ENCODE measurements at regions not wholly inside any gene's neighbourhood (a gene's known extent, or its start where the extent isn't known, plus 50 kb on each side); places are given as distances from the start of the nearest gene placed in this dataset.
"Not testable (repeated sequence)": the region's sequence is repeated elsewhere in the genome, so short reads cannot be mapped to it uniquely, and the experiment has no call there.

DNA sequence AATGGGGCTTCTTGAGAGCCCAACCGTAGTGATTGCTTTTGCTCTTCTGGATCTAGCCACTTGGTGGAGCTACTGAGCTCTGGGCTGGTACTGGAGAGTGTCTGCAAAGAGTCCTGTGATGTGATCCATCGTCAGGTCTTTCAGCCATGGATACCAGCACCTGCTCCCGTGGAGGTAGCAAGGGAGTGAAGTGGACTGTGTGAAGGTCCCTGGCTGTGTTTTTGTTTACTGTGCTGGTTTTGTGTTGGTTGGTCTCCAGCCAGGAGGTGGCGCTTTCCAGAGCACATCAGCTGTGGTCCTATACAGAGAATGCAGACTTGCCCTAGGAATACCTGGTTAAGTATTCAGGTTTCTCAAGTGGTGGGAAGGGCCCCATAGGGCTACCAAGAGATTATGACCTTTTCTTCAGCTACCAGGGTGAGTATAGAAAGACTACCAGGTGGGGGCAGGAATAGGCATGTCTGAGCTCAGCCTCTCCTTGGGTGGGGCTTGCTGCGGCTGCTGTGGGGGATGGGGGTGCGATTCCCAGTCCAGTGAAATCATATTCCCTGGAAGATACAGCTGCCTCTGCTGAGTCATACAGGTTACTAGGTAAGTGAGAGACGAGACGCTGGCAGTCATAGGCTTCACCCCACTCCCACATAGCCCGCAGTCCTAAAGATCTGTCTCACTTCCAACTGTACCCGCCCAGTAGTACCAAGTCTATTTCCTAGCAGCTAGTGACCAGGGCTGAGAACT is 733.7 kb downstream of the ZNF385D start:
- Histone ChIP-seq H3K27me3 (ENCODE audit: control insufficient read depth, insufficient read depth, low read length) (no peaks in the 10 kb centered on the region), H3K9ac (ENCODE audit: low read depth, low read length) (no peak overlapping the region), H3K9me3 (replicated peaks; ENCODE audit: low read length) (no peaks in the 10 kb centered on the region), H3K36me3 (ENCODE audit: insufficient read depth, low read length) (no peaks in the 10 kb centered on the region), H3K4me2 (ENCODE audit: low read length) (no peak overlapping the region), H3K4me3 (ENCODE audit: low read length) (no peak overlapping the region), H3K4me1 (ENCODE audit: control insufficient read depth, insufficient read depth, low read length) (no peaks in the 10 kb centered on the region)

DNA sequence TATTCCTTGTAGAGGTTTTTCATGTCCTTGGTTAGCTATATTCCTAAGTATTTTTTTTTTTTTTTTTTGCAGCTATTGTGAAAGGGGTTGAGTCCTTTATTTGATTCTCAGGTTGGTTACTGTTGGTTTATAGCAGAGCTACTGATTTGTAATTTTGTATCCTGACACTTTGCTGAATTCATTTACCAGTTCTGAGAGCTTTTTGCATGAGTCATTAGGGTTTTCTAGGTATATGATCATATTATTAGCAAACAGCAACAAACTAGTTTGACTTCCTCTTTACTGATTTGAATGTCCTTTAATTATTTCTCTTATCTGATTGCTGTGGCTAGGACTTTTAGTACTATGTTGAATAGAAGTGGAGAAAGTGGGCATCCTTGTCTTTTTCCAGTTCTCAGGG is 737.4 kb downstream of the ZNF385D start:
- no peaks in the 10 kb centered on the region for H3K27me3 ChIP-seq (ENCODE audit: control insufficient read depth, insufficient read depth, low read length)
- no peak overlapping the region for H3K4me3 ChIP-seq (ENCODE audit: low read length)
- no peak overlapping the region for H3K9ac ChIP-seq (ENCODE audit: low read depth, low read length)
- no peaks in the 10 kb centered on the region for H3K9me3 ChIP-seq (replicated peaks; ENCODE audit: low read length)
- no peaks in the 10 kb centered on the region for H3K4me1 ChIP-seq (ENCODE audit: control insufficient read depth, insufficient read depth, low read length)
- no peak overlapping the region for H3K4me2 ChIP-seq (ENCODE audit: low read length)
- H3K36me3 ChIP-seq (ENCODE audit: insufficient read depth, low read length): no peaks in the 10 kb centered on the region

DNA sequence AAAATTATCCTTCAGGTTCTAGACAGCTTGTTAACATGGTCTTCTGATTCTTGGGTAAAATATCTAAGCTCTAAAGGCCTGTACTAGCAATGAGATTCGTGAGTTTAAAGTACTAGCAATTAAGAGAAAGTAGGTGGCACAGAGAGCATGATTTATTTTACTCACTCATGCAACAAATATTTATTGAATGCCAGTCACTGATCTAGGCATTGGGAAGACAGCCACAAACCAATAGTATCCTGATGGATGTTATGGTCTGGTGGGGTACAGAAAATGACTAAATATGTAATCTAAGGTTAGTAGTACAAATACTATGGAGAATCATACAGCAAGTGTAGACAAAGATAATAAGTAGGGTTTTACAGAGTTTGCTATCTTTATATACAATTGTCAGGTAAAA is 751.3 kb downstream of the ZNF385D start:
- Histone ChIP-seq H3K4me2 (ENCODE audit: low read length) (no peak overlapping the region), H3K4me3 (ENCODE audit: low read length) (no peak overlapping the region), H3K9me3 (replicated peaks; ENCODE audit: low read length) (no peaks in the 10 kb centered on the region), H3K27me3 (ENCODE audit: control insufficient read depth, insufficient read depth, low read length) (no peaks in the 10 kb centered on the region), H3K9ac (ENCODE audit: low read depth, low read length) (no peak overlapping the region), H3K36me3 (ENCODE audit: insufficient read depth, low read length) (no peaks in the 10 kb centered on the region), H3K4me1 (ENCODE audit: control insufficient read depth, insufficient read depth, low read length) (no peaks in the 10 kb centered on the region)

DNA sequence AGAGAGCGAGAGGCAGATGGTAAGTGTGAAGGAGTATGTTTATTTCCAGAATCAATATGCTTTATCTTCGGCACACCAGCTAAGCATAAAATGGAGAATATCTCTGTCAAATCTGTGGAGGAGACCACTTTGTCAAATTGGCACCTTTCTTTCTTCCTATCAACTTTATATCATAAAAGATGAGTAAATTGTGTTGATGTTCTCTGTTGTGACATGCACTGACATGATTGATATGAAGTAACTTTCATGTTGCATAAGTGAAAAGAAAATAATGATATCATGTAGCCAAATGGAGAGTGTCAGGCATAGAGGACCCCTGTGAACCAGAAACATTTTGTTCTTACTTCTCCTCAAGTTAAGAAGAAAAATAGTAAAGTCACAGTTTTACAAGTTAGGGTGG is 753.8 kb downstream of the ZNF385D start:
- no peak overlapping the region for H3K4me3 ChIP-seq (ENCODE audit: low read length)
- no peaks in the 10 kb centered on the region for H3K27me3 ChIP-seq (ENCODE audit: control insufficient read depth, insufficient read depth, low read length)
- no peaks in the 10 kb centered on the region for H3K9me3 ChIP-seq (replicated peaks; ENCODE audit: low read length)
- no peaks in the 10 kb centered on the region for H3K36me3 ChIP-seq (ENCODE audit: insufficient read depth, low read length)
- no peak overlapping the region for H3K4me2 ChIP-seq (ENCODE audit: low read length)
- H3K4me1 ChIP-seq (ENCODE audit: control insufficient read depth, insufficient read depth, low read length): no peaks in the 10 kb centered on the region
- H3K9ac ChIP-seq (ENCODE audit: low read depth, low read length): no peak overlapping the region

DNA sequence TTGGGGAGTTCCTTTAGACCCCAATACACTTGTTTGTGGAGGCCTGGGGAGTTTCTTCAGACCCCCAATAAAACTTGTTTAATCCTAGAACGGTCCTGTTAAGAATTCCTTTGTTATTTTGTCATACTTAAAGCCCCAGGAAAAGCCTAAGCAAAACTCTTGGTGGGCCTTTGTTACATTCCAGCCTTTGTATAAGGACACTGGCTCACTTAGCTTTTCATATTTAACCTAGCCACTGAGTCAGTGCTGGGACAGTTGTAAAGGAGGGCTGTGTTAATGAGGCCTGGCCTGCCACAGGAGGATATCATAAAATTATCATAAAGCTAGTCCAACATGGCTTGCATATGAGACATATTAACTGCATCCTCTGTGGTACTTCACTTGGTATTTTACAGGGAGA is 760.1 kb downstream of the ZNF385D start:
- H3K9me3 ChIP-seq (replicated peaks; ENCODE audit: low read length): no peaks in the 10 kb centered on the region
- no peak overlapping the region for H3K4me2 ChIP-seq (ENCODE audit: low read length)
- H3K27me3 ChIP-seq (ENCODE audit: control insufficient read depth, insufficient read depth, low read length): no peaks in the 10 kb centered on the region
- no peak overlapping the region for H3K9ac ChIP-seq (ENCODE audit: low read depth, low read length)
- no peak overlapping the region for H3K4me3 ChIP-seq (ENCODE audit: low read length)
- H3K36me3 ChIP-seq (ENCODE audit: insufficient read depth, low read length): no peaks in the 10 kb centered on the region
- H3K4me1 ChIP-seq (ENCODE audit: control insufficient read depth, insufficient read depth, low read length): no peaks in the 10 kb centered on the region

DNA sequence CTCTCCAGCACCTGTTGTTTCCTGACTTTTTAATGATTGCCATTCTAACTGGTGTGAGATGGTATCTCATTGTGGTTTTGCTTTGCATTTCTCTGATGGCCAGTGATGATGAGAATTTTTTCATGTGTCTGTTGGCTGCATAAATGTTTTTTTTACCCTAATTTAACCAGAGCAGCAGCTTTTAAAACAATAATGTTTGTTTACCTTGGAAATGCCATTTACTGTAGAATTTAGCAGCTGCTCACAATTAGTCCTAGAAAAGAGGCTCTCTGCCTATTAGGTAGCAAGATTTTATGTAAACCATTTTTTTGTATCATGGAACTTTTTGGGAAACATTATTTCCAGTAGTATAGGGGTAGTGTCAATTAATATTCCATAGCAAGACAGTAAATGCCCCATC is 761.4 kb downstream of the ZNF385D start:
- H3K4me3 ChIP-seq (ENCODE audit: low read length); H3K27me3 ChIP-seq (ENCODE audit: control insufficient read depth, insufficient read depth, low read length); H3K36me3 ChIP-seq (ENCODE audit: insufficient read depth, low read length); H3K9ac ChIP-seq (ENCODE audit: low read depth, low read length); H3K4me2 ChIP-seq (ENCODE audit: low read length); H3K9me3 ChIP-seq (replicated peaks; ENCODE audit: low read length); H3K4me1 ChIP-seq (ENCODE audit: control insufficient read depth, insufficient read depth, low read length): not testable (repeated sequence)

DNA sequence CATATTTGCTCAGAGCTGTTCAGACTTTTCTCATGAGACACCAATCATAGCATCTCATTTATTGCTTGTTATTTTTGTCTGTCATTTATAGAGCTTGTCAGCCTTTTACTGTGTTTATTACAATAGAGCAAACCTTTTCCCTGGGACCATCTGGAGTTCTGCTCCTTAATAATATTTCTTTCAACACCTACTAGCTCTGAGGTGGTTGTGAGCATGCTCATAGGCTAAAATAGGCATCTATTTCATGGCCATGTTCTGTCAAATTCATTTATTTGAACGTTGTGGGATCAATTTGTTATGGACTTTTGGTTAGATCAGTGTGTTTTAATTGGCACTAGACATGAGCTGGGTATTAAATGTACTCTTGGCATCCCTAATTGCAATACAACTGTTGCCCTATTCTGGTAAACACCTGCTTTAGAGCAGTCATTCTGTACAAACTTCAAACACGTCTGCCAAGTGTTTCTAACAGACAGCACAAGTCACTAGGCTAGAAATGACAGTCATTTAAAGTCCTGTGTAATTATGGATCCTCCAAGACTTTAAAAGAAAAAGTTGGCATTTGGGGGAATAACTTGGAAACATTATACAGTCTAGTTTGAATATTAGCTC is 766.3 kb downstream of the ZNF385D start:
- no peak overlapping the region for H3K9ac ChIP-seq (ENCODE audit: low read depth, low read length)
- no peaks in the 10 kb centered on the region for H3K27me3 ChIP-seq (ENCODE audit: control insufficient read depth, insufficient read depth, low read length)
- no peaks in the 10 kb centered on the region for H3K9me3 ChIP-seq (replicated peaks; ENCODE audit: low read length)
- no peaks in the 10 kb centered on the region for H3K4me1 ChIP-seq (ENCODE audit: control insufficient read depth, insufficient read depth, low read length)
- H3K36me3 ChIP-seq (ENCODE audit: insufficient read depth, low read length): no peaks in the 10 kb centered on the region
- no peak overlapping the region for H3K4me2 ChIP-seq (ENCODE audit: low read length)
- no peak overlapping the region for H3K4me3 ChIP-seq (ENCODE audit: low read length)

DNA sequence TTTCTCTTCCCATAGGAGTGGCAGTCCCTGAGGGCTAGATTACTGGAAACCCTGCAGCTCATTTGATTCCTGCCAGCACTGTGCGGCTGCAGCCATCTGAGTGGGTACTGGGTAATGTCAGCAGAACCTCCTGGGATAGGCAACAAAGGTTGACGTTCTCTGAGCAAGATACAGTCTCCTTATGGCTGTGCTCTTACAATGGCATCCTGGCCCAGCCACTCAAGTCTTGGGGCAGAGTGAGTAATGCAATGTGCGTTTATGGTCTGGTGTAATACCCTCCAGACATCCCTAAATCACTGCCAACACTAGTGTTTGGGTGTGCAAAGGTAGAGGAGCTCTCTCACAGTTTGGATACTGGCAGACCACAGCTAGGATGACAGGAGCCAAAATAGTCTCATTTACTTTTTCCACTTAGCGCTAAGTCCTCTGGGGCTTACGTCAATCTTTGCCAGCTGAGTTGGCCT is 775.8 kb downstream of the ZNF385D start:
- Histone ChIP-seq H3K4me3 (ENCODE audit: low read length) (no peak overlapping the region), H3K36me3 (ENCODE audit: insufficient read depth, low read length) (no peaks in the 10 kb centered on the region), H3K9me3 (replicated peaks; ENCODE audit: low read length) (no peaks in the 10 kb centered on the region), H3K27me3 (ENCODE audit: control insufficient read depth, insufficient read depth, low read length) (no peaks in the 10 kb centered on the region), H3K9ac (ENCODE audit: low read depth, low read length) (no peak overlapping the region), H3K4me1 (ENCODE audit: control insufficient read depth, insufficient read depth, low read length) (no peaks in the 10 kb centered on the region), H3K4me2 (ENCODE audit: low read length) (no peak overlapping the region)

DNA sequence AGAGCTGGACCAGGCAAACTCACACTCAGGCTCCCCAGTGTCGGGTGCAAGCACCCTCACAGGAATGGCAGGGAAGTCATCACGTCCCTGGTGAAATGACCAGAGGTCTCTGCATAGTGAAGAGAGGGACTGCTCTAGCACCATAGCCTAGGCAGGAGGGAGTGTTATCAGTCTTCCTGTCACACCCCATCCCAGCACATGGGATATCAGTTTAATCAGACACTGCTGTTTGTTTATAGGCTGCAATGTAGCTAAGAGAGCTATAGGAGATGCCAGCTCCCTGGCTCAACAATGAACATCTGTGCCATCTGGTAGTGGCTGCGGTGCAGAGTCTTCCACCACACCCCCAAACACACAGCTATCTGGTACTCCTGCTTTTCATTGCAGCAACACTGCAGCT is 776.6 kb downstream of the ZNF385D start:
- no peak overlapping the region for H3K4me3 ChIP-seq (ENCODE audit: low read length)
- no peaks in the 10 kb centered on the region for H3K9me3 ChIP-seq (replicated peaks; ENCODE audit: low read length)
- H3K4me2 ChIP-seq (ENCODE audit: low read length): no peak overlapping the region
- H3K36me3 ChIP-seq (ENCODE audit: insufficient read depth, low read length): no peaks in the 10 kb centered on the region
- H3K4me1 ChIP-seq (ENCODE audit: control insufficient read depth, insufficient read depth, low read length): no peaks in the 10 kb centered on the region
- no peak overlapping the region for H3K9ac ChIP-seq (ENCODE audit: low read depth, low read length)
- H3K27me3 ChIP-seq (ENCODE audit: control insufficient read depth, insufficient read depth, low read length): no peaks in the 10 kb centered on the region

DNA sequence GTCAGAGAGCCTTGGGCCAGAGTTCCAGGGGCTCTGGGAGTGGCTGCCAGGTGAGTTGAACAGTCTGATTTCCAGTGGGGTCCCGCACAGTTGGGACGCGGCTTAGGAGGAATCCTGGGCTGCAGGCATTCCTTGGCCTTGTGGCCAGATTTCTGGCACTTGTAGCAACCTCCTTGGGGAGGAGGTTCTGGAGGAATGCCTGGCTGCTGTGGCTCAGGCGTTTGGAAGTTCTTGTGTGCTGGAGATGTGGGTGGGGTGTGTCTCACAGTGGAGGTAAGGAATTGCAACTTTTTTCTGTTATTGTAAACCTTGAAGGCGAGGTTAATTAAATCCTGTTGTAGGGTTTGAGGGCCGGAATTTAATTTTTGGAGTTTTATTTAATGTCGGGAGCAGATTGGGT is 780.2 kb downstream of the ZNF385D start:
- not testable (repeated sequence) for H3K4me1 ChIP-seq (ENCODE audit: control insufficient read depth, insufficient read depth, low read length); H3K36me3 ChIP-seq (ENCODE audit: insufficient read depth, low read length); H3K4me2 ChIP-seq (ENCODE audit: low read length); H3K27me3 ChIP-seq (ENCODE audit: control insufficient read depth, insufficient read depth, low read length); H3K9me3 ChIP-seq (replicated peaks; ENCODE audit: low read length); H3K9ac ChIP-seq (ENCODE audit: low read depth, low read length); H3K4me3 ChIP-seq (ENCODE audit: low read length)

DNA sequence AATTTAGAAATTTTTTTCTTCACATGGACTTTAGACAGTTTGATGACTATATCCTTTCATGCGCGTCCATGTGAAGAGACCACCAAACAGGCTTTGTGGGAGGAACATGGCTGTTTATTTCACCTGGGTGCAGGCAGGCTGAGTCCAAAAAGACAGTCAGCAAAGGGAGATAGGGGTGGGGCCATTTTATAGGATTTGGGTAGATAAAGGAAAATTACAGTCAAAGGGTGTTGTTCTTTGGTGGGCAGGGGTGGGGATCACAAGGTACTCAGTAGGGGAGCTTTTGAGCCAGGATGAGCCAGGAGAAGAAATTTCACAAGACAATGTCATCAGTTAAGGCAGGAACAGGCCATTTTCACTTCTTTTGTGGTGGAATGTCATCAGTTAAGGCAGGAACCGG is 781.5 kb upstream of the SGO1 start:
- not testable (repeated sequence) for H3K36me3 ChIP-seq (ENCODE audit: insufficient read depth, low read length); H3K9ac ChIP-seq (ENCODE audit: low read depth, low read length); H3K9me3 ChIP-seq (replicated peaks; ENCODE audit: low read length)

DNA sequence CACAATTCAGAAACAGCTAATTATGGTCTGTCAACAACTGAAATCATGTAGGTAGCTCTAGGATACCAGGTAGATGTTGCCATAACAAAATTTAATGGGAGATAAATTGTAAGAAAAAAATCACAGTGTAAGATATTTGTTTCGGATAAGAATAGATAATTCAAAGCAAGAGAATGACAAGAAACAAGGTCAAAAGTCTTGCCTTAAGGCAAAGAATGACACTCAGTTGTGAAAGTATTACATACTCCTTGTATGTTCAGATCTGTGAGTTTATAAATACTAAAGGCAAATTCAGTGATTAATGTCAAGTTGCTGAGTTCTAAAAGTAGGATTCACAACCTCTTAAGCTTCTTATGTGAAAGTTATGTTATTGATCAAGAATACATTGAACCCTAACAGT is 772.2 kb upstream of the SGO1 start:
- H3K9ac ChIP-seq (ENCODE audit: low read depth, low read length): no peak overlapping the region
- no peak overlapping the region for H3K4me2 ChIP-seq (ENCODE audit: low read length)

More for the DNA sequence above, 781.5 kb upstream of the SGO1 start:
- not testable (repeated sequence) for H3K4me1 ChIP-seq (ENCODE audit: control insufficient read depth, insufficient read depth, low read length); H3K4me3 ChIP-seq (ENCODE audit: low read length); H3K4me2 ChIP-seq (ENCODE audit: low read length); H3K27me3 ChIP-seq (ENCODE audit: control insufficient read depth, insufficient read depth, low read length)

More for the DNA sequence above, 772.2 kb upstream of the SGO1 start:
- H3K4me3 ChIP-seq (ENCODE audit: low read length): no peak overlapping the region
- H3K27me3 ChIP-seq (ENCODE audit: control insufficient read depth, insufficient read depth, low read length): no peaks in the 10 kb centered on the region
- no peaks in the 10 kb centered on the region for H3K36me3 ChIP-seq (ENCODE audit: insufficient read depth, low read length)
- no peaks in the 10 kb centered on the region for H3K9me3 ChIP-seq (replicated peaks; ENCODE audit: low read length)
- no peaks in the 10 kb centered on the region for H3K4me1 ChIP-seq (ENCODE audit: control insufficient read depth, insufficient read depth, low read length)
